K562 (cell line): ENCODE measurements at regions not wholly inside any gene's neighbourhood (a gene's known extent, or its start where the extent isn't known, plus 50 kb on each side); places are given as distances from the start of the nearest gene placed in this dataset.

Source experiments
- ATAC-seq: fragments of 200-7000 bp; cut with Tn5 transposase; 3 replicates; pipeline ENCODE4 v1.9.1; 2020; ENCODE audit warnings: moderate library complexity
- BruUV-seq: library from RNA; stranded (reverse); fragments of 400-500 nt; replicated peaks from 2 replicates; lab custom pipeline; 2021; lab: Mats Ljungman, UMichigan
- CTCF ChIA-PET: fragments of 300-600 bp; formaldehyde crosslinking; extraction: SDS; loops from one replicate; lab custom pipeline; 2021; ENCODE audit warnings: low intra/inter-chr PET ratio; lab: Yijun Ruan, JAX
- POLR2A ChIA-PET: fragments of 300-600, 350-650 bp; sonication (Branson Sonifier 250); formaldehyde crosslinking; extraction: SDS; loops from one replicate; lab custom pipeline; 2021; ENCODE audit warnings: antibody characterized with exemption, inconsistent platforms; lab: Yijun Ruan, JAX
- DNase-seq, 4 experiments: peaks; one replicate each; pipeline versions ENCODE4 v3.0.0 to v3.0.0-alpha.2; 2011 to 2018; ENCODE audit warnings: low spot score in 3 of 4, mixed read lengths in 3 of 4; ENCODE audit errors: extremely low read depth in 1 of 4
- FAIRE-seq: peaks from 2 replicates; lab custom pipeline; 2011; peaks lifted over from hg19 to GRCh38; lab: Jason Lieb, UNC
- H2AFZ ChIP-seq: 2 replicates; pipeline ENCODE4 v1.6.0; 2011; ENCODE audit warnings: low read depth, low read length, control low read depth, inconsistent platforms
- H3K27ac ChIP-seq: fragments of 200-600 bp; 3 replicates; pipeline ENCODE4 v1.8.0; 2011; ENCODE audit warnings: low read depth, mild to moderate bottlenecking, control low read depth, inconsistent platforms, low read length, moderate library complexity, mixed read lengths; ENCODE audit errors: extremely low read depth
- H3K27me3 ChIP-seq, 2 experiments: fragments of 300-600 bp in 1 of 2; 2 replicates in 1 of 2; 3 replicates in 1 of 2; pipeline versions ENCODE4 v1.6.0 to v1.8.0; 2011; ENCODE audit warnings: inconsistent platforms in 2 of 2, low read length in 2 of 2, mild to moderate bottlenecking in 1 of 2, mixed read lengths in 1 of 2, moderate library complexity in 1 of 2; ENCODE audit not compliant: control insufficient read depth in 2 of 2, insufficient read depth in 2 of 2
- H3K36me3 ChIP-seq: fragments of 300-600 bp; 3 replicates; pipeline ENCODE4 v1.8.0; 2011; ENCODE audit warnings: mild to moderate bottlenecking, low read length, inconsistent platforms; ENCODE audit not compliant: control insufficient read depth, insufficient read depth
- H3K4me1 ChIP-seq, 2 experiments: fragments of 200-600 bp in 1 of 2; replicated peaks in 1 of 2; 2 replicates in 1 of 2; 3 replicates in 1 of 2; pipeline versions ENCODE4 v1.5.1 to v1.8.0; 2011; ENCODE audit warnings: inconsistent platforms in 2 of 2, low read length in 2 of 2, mild to moderate bottlenecking in 1 of 2, mixed read lengths in 1 of 2, moderate library complexity in 1 of 2; ENCODE audit not compliant: control insufficient read depth in 2 of 2, insufficient read depth in 2 of 2
- H3K4me2 ChIP-seq: 2 replicates; pipeline ENCODE4 v1.6.1; 2011; ENCODE audit warnings: low read length, control low read depth, inconsistent platforms, mixed read lengths; ENCODE audit not compliant: insufficient read depth
- H3K4me3 ChIP-seq: fragments of 200-600 bp; sonication (generic), shearing (Covaris generic); 2 replicates; pipeline ENCODE4 v1.5.1; 2016; ENCODE audit warnings: control low read depth, inconsistent platforms
- H3K79me2 ChIP-seq: fragments of 200-600 bp; 3 replicates; pipeline ENCODE4 v1.8.0; 2011; ENCODE audit warnings: low read length, inconsistent platforms; ENCODE audit not compliant: control insufficient read depth, insufficient read depth
- H3K9ac ChIP-seq, 2 experiments: 2 replicates each; pipeline versions ENCODE4 v1.6.0 to v1.6.1; 2011; ENCODE audit warnings: low read depth in 2 of 2, low read length in 2 of 2, control low read depth in 1 of 2, inconsistent platforms in 1 of 2, mild to moderate bottlenecking in 1 of 2, mixed read lengths in 1 of 2; ENCODE audit not compliant: insufficient read depth in 1 of 2
- H3K9me1 ChIP-seq: one replicate; pipeline ENCODE4 v1.6.0; 2011; ENCODE audit warnings: inconsistent platforms, mild to moderate bottlenecking, low read length, moderate library complexity; ENCODE audit not compliant: control insufficient read depth, insufficient read depth
- H3K9me3 ChIP-seq: replicated peaks from 2 replicates; pipeline ENCODE4 v1.5.1; 2011; ENCODE audit warnings: low read depth, low read length, inconsistent platforms; ENCODE audit not compliant: control insufficient read depth, insufficient read depth
- H4K20me1 ChIP-seq: replicated peaks from 2 replicates; pipeline ENCODE4 v1.6.1; 2011; ENCODE audit warnings: low read length, inconsistent platforms, mixed read lengths; ENCODE audit not compliant: control insufficient read depth, insufficient read depth
- ADNP ChIP-seq: fragments of 200-800 bp; sonication (Bioruptor generic); IDR thresholded peaks from 2 replicates; pipeline ENCODE4 v1.6.1; 2016; ENCODE audit warnings: missing genetic modification characterization, missing compliant biosample characterization
- ARID2 ChIP-seq: fragments of 450-650 bp; IDR thresholded peaks from 2 replicates; pipeline ENCODE4 v1.6.1; 2017; ENCODE audit warnings: antibody characterized with exemption, mild to moderate bottlenecking
- CCAR2 ChIP-seq: fragments of 200-400 bp; formaldehyde crosslinking; IDR thresholded peaks from 2 replicates; pipeline ENCODE4 v1.6.1; 2017; ENCODE audit warnings: mild to moderate bottlenecking, low read depth, low read length
- FOXP1 ChIP-seq: sonication (generic); formaldehyde crosslinking; IDR thresholded peaks from 2 replicates; pipeline ENCODE4 v1.8.0; 2022; ENCODE audit warnings: mild to moderate bottlenecking, missing genetic modification reagents
- LCOR ChIP-seq: sonication (generic); formaldehyde crosslinking; IDR thresholded peaks from 2 replicates; pipeline ENCODE4 v1.8.0; 2022; ENCODE audit warnings: mild to moderate bottlenecking, missing genetic modification reagents
- MAFK ChIP-seq: IDR thresholded peaks from 2 replicates; pipeline ENCODE4 v1.6.1; 2011; ENCODE audit warnings: low read length, improper control_type of control experiment
- NBN ChIP-seq: fragments of 450-650 bp; IDR thresholded peaks from 2 replicates; pipeline ENCODE4 v1.6.1; 2016; ENCODE audit warnings: low read depth, mild to moderate bottlenecking
- RBM39 ChIP-seq: fragments of 200-400 bp; formaldehyde crosslinking; optimal IDR thresholded peaks from 2 replicates; pipeline ENCODE3; 2018; ENCODE audit warnings: low read depth, low read length
- TAF7 ChIP-seq: fragments of 450-650 bp; IDR thresholded peaks from 2 replicates; pipeline ENCODE4 v1.6.1; 2016; ENCODE audit warnings: missing genetic modification characterization, missing compliant biosample characterization
- ZFP36 ChIP-seq: fragments of 150-350 bp; IDR thresholded peaks from 2 replicates; pipeline ENCODE4 v1.6.1; 2018; ENCODE audit warnings: low read length, low read depth; ENCODE audit not compliant: partially characterized antibody
- ZNF12 ChIP-seq: sonication (generic); formaldehyde crosslinking; IDR thresholded peaks from 2 replicates; pipeline ENCODE4 v1.4.0; 2020; ENCODE audit warnings: mild to moderate bottlenecking, missing genetic modification reagents
- ZNF134 ChIP-seq: fragments of 250-450 bp; sonication (Bioruptor Pico); conservative IDR thresholded peaks from 2 replicates; pipeline ENCODE4 v1.4.0; 2020
- ZNF175 ChIP-seq: fragments of 200-800 bp; sonication (Bioruptor generic); IDR thresholded peaks from 2 replicates; pipeline ENCODE4 v1.6.1; 2016; ENCODE audit warnings: low read depth, mild to moderate bottlenecking, missing genetic modification characterization, missing compliant biosample characterization
- ZNF408 ChIP-seq: fragments of 250-450 bp; sonication (Bioruptor Pico); IDR thresholded peaks from 2 replicates; pipeline ENCODE4 v1.4.0; 2020; ENCODE audit warnings: low read depth, mild to moderate bottlenecking, moderate library complexity
- WGBS: fragments of 100-300 bp; shearing (Covaris generic); methylation state at CpG from one replicate; pipeline ENCODE4 v1.1.6; 2016; ENCODE audit warnings: low coverage, mixed read lengths; ENCODE audit not compliant: insufficient coverage; ENCODE audit errors: missing lambda C conversion rate; 5-methylcytosine and 5-hydroxymethylcytosine counted together
- in situ Hi-C: fragments of 300-500 bp; cut with MboI; formaldehyde crosslinking; loops from 4 replicates; pipeline ENCODE4 v1.15.0; 2018; ENCODE audit warnings: inconsistent platforms, mixed read lengths
- intact Hi-C: fragments of 100-400 bp; cut with micrococcal nuclease; formaldehyde crosslinking; loops from 2 replicates; pipeline ENCODE4 v1.14.2; 2022

DNA sequence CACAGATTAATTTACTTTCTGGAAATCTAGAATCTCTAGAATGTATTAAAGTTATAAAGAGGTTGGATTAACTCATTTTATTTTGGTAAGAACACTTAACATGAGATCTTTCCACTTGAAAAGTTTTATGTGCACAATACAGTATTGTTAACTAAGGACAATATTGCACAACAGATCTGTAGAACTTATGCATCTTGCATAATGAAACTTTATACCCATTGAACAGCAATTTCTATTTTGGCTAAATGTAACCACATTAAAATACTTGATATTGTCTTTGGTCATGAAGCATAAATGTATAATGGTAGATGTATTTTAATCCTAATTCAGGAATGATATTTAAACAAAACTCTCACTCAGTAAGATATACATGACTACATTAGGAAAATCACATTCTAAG lies 203.8 kb downstream of the SNX19 start (continued):
- TF ChIP-seq ARID2 (no peak), ZNF175 (CRISPR knock-in tag) (no peak), ZFP36 (no peak)

DNA sequence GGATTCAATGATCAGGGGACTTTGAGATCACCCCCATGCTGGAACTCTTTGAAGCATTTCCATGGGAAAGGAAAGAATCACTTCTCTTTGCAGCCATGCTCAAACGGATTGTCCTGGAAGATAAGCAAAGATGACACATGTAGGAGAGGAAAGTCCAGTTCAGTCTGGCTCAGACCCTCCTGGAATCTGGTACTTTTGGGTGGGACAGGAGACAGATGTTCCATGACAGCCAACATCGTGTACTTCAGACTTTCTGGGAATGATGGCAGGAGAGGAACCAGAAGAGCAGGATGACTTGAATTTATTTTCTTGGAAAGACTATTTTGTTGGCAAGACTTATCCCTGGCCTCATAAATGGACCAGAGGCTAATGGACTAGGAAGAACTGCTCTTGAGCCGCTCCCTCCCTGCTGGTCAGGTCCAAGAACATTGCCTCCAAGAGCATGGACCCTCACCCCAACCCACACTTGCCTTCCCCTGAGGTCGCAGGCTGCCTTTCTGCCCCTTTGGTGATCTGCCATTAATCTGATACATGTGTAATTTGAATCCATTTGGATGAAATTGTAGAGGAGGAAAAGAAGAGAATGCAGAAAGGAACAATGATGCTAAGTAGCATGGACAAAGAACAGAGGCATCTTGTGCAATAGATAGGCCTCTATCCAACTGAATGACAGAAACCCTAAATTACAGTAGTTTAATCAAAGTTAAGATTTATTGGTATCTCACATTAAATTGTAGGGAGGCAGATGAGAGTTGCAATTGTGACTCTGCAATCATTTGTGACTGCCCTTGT lies 201.0 kb downstream of the SNX19 start:
- Histone ChIP-seq H4K20me1 (no peaks in the 10 kb centered on the region; the same call in 1 of the 2 replicates), H3K27ac (no peak overlapping the region), H3K4me3 (no peak overlapping the region), H3K9me1 (no peaks in the 10 kb centered on the region), H3K9me3 (no peaks in the 10 kb centered on the region), H3K27me3 (peaks cover 0 to 12% of the 10 kb centered on the region in 2 experiments; a peak in 2 of 5 replicates), H3K4me2 (no peak overlapping the region), H3K9ac (no peak overlapping the region), H3K79me2 (no peaks in the 10 kb centered on the region), H3K36me3 (no peaks in the 10 kb centered on the region), H3K4me1 (no peaks in the 10 kb centered on the region), H2AFZ (no peak overlapping the region)
- POLR2A ChIA-PET: no interaction called here
- WGBS: 0% methylated on average over 4 of the region's 4 CpGs
- FAIRE-seq (no peak), DNase-seq (no peak), ATAC-seq (no peak)
- CTCF ChIA-PET: no interaction called here
- BruUV-seq: no TSS peak
- intact Hi-C loops: no loop called here
- in situ Hi-C loops: no loop called here
- TF ChIP-seq RBM39 (no peak), ADNP (tag) (no peak), LCOR (CRISPR knock-in tag) (no peak), MAFK (no peak), ZNF134 (CRISPR knock-in tag) (no peak), ZNF12 (CRISPR knock-in tag) (no peak), ZNF408 (CRISPR knock-in tag) (no peak), FOXP1 (CRISPR knock-in tag) (no peak), NBN (no peak), CCAR2 (no peak), TAF7 (tag) (no peak)
